Medulla oblongata (tissue), 1 donor: ENCODE measurements at regions not wholly inside any gene's neighbourhood (a gene's known extent, or its start where the extent isn't known, plus 50 kb on each side); places are given as distances from the start of the nearest gene placed in this dataset.
"Not testable (repeated sequence)": the region's sequence is repeated elsewhere in the genome, so short reads cannot be mapped to it uniquely, and the experiment has no call there.

ENCODE experiments used
- DNase-seq: peaks from one replicate; pipeline ENCODE4 v3.0.0-alpha.2; 2015; ENCODE audit errors: extremely low spot score

- no peak for DNase-seq
Observed at GRCh38 chr5:18334949-18335348, 700.7 kb downstream of the TAF11L14 start.

- DNase-seq, result no peak
Observed at GRCh38 chr5:18354828-18355227, 720.6 kb downstream of the TAF11L14 start.

GRCh38 chr5:18357486-18357885 lies 723.2 kb downstream of the TAF11L14 start:
- no peak for DNase-seq

- DNase-seq, result no peak
Observed at GRCh38 chr5:18366234-18366633, 732.0 kb downstream of the TAF11L14 start.

- DNase-seq, result no peak
Observed at GRCh38 chr5:18370531-18370930, 736.3 kb downstream of the TAF11L14 start.

- no peak for DNase-seq
Observed at GRCh38 chr5:18375641-18376040, 741.4 kb downstream of the TAF11L14 start.

GRCh38 chr5:18378066-18378465 lies 743.8 kb downstream of the TAF11L14 start:
- DNase-seq, result no peak

- no peak for DNase-seq
Observed at GRCh38 chr5:18379189-18379588, 744.9 kb downstream of the TAF11L14 start.

GRCh38 chr5:18380729-18381362 lies 746.6 kb downstream of the TAF11L14 start:
- DNase-seq, result no peak

- peak; percentile 85 for DNase-seq
Observed at GRCh38 chr5:18393565-18394442, 759.5 kb downstream of the TAF11L14 start.

- DNase-seq, result no peak
Observed at GRCh38 chr5:18394443-18394804, 760.2 kb downstream of the TAF11L14 start.

- DNase-seq, result no peak
Observed at GRCh38 chr5:18395126-18396110, 761.2 kb downstream of the TAF11L14 start.

- no peak for DNase-seq
Observed at GRCh38 chr5:18397371-18397770, 763.1 kb downstream of the TAF11L14 start.

- no peak for DNase-seq
Observed at GRCh38 chr5:18397891-18398290, 763.6 kb downstream of the TAF11L14 start.

GRCh38 chr5:18399461-18400327 lies 765.4 kb downstream of the TAF11L14 start:
- not testable (repeated sequence) for DNase-seq

GRCh38 chr5:18403141-18403540 lies 768.9 kb downstream of the TAF11L14 start:
- DNase-seq, result no peak

- no peak for DNase-seq
Observed at GRCh38 chr5:18403941-18404438, 769.7 kb downstream of the TAF11L14 start.

- DNase-seq, result no peak
Observed at GRCh38 chr5:18420711-18421110, 786.5 kb downstream of the TAF11L14 start.

GRCh38 chr5:18433336-18433735 lies 799.1 kb downstream of the TAF11L14 start:
- no peak for DNase-seq

GRCh38 chr5:18438126-18438525 lies 803.9 kb downstream of the TAF11L14 start:
- no peak for DNase-seq

- no peak for DNase-seq
Observed at GRCh38 chr5:18455521-18455920, 821.3 kb downstream of the TAF11L14 start.
